Hematopoietic multipotent progenitor cell treated with erythropoietin and hydrocortisone succinate and interleukin-3 and kit ligand, for 8 days (in vitro differentiated cells): ENCODE measurements at regions not wholly inside any gene's neighbourhood (a gene's known extent, or its start where the extent isn't known, plus 50 kb on each side); places are given as distances from the start of the nearest gene placed in this dataset.
A peak's percentile ranks its signal among the peaks of the same experiment; 100 is the strongest.

Source experiments
- DNase-seq: peaks from one replicate; pipeline ENCODE4 v3.0.0-alpha.2; 2015

DNA sequence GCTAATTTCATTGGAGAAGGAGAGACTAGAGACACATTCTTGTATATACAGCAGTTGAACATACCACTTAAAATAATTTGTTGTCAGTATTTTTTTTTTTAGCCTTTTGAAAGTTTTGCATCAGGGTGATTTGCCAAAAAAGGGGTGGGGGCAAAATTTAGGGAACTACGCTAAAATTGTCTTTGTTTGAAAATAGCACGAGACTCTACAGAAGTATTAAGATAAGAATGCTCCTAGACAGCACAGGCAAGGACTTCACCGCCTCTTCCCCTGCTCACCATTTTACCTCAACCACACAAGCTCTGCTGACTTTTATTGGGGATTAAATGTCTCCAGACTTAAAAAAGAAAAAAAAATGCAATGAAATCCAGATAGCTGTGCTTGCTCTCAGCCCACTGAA lies 236.1 kb upstream of the USP25 start:
- DNase-seq = no peak

- DNase-seq = no peak
Measured at GRCh38 chr21:15494481-15494880, 235.3 kb upstream of the USP25 start.

DNA sequence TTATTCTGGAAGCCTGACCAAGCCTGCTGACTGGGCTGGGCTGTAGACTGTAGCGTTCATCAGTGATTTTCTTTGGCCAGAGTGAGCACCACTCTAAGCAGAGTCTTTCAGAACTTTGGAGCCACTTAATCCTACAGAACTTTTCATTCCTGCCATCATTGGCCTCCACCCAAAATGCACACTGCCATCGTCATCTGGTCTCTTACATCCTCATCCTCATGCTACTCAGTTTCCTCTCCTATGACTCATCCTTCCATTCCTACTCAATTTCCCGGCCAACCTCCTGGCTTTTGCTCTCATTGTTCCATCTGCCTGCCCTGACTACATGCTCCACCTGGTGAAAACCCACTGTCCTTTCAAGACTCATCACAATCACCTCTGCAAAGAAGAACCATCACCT lies 233.8 kb upstream of the USP25 start:
- DNase-seq = no peak

GRCh38 chr21:15496911-15497310 lies 232.9 kb upstream of the USP25 start:
- no peak for DNase-seq

DNA sequence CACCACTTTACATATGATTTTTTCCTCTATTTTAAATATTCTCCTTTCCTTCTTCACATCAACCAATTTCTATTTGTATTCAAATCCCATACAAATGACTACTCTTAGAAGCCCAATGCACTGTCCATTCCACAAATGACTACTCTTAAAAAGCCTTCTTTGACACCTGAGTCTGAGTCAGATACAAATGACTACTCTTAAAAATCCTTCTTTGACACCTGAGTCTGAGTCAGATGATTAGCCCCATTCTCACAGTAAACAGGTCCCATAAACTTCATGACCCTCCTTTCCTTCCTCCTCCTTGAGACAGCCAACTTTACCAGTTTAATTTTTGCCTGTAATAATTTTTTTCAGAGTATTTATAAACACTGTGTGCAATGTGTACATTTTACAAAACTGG lies 231.3 kb upstream of the USP25 start:
- DNase-seq = no peak

DNA sequence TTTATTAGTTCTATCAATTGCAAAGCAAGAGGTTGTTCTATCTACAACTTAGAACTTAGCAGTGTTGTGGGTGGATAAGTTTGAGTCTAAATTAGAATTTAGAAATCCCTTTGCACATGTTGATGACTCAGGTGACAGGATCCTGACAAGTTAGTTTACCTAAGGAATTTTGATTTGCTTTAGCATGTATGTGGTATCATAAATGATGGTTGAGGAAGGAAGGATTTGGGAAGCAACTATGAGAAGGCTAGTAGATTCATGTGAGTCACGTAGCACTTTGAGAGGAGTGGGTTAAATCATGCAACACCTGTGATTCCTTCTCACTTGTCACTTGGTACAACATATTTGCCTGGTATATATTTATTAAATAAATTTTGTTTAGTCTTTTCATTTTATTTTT lies 223.7 kb upstream of the USP25 start:
- no peak for DNase-seq

GRCh38 chr21:15508554-15508953 lies 221.2 kb upstream of the USP25 start:
- no peak for DNase-seq

DNA sequence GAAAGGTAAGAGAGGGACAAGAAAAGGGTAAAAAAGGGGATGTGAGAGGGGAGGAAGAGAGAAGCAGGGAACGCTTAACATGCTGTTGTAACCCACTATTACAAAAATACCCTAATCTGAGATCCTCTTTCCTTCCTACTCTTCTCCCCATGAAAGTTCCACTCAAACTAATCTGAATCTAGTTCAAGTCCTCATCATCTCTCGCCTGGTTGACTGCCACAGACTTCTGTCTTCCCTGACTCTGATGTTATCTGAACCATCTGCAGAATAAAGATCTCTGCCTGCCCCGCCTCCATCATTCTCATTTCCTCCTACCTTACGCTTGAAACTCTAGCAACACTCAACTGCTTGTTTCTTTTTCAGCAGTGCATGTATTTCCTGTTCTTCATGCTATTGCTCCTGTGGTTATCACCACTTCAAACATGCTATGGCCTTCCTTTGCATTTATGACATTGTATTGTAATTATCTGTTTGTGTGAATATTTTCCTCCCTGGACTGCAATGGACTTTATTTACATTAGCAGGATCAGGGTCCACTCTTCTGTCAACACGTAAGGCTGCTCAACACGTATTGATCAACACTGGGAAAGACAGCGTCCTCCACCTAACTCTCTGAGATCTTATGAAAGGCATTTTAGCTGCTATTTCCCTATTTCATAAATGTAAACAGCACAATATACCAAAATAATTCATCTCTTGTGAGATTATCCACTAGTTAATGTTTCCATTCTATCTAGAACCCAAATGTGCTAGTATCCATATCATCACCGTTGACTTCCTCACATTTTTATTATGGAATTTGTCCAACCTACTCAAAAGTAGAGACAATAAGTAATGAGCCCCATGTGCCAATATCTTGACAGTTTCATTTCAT lies 215.5 kb upstream of the USP25 start:
- DNase-seq = no peak

DNA sequence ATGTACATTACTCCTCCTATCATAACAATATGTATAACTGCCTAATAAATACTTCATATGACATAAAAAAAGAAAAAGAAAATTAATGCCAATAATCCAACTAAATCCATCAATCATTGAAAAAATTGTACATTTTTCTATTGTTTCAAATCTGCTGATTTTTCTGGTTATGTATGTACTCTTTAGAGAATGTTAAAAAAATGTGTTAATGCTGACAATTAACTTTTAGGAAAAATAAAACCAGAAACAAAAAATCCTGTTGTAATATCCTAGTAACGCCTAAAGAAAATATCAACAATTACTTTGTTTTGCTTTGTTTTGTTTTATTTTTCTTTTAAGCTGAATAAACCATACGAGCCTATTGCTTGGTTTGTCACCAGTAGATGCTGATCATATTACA lies 213.9 kb upstream of the USP25 start:
- no peak for DNase-seq

GRCh38 chr21:15517394-15517793 lies 212.4 kb upstream of the USP25 start:
- no peak for DNase-seq

DNA sequence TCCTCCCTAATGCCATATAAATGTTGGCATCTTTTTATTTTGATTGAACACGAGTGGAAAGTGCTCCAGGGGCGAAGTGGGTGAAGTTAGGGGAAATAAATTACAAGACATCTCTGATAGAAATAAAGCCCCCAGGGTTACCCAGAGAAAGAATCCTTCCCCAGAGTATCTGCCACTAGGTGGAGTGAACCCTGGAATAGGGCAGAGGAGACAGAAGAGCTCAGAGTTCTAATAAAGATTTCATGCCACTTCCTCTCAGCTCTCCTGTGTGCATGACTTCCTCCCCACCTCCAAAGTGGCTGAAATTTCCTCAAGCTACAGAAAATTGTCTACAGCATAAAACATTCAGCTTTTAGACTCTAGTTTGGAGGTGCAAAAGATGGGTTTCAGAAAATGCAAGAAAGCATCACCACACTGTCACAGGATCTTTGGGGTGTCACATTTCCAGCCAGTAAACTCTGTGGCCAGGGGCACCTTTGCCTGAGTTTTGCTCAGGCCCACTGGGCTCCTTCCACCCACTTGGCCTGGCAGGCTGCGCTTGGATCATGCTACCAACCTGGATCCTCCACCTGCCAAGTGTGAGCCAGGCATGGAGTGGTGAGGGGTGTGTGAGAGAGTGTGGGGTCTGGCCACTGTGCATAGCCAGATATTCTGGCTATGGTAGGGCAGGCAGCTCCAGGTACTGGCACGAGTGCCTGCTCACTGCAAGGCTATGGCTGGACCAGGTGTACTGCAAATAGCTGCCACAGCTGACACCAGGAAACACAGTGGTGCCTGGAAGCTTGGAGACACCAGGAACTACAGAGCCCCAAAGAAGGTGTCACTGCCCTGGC lies 208.8 kb upstream of the USP25 start:
- peak; percentile 3 for DNase-seq

- no peak for DNase-seq
Measured at GRCh38 chr21:15521644-15522001, 208.2 kb upstream of the USP25 start.

DNA sequence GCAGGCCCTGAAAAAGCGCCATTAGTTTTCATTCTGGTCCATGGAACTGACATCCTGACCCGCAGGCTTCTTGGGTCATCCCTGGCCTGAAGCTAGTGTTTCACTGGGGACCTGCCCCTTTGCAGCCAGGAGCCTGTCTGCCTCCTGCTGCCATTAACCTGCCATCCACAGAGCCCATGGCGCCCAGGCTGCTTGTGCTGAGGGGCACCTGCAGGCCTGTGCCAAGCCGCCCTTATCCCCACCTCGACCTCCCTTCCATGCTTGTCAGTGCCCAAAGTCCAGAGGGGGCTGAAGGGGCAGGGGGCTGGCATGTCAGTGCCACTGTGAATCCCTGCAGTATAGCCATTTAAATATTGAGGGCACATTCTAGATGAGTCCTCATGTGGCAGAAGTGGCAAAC lies 207.6 kb upstream of the USP25 start:
- no peak for DNase-seq

- DNase-seq = no peak
Measured at GRCh38 chr21:15524855-15525254, 204.9 kb upstream of the USP25 start.

DNA sequence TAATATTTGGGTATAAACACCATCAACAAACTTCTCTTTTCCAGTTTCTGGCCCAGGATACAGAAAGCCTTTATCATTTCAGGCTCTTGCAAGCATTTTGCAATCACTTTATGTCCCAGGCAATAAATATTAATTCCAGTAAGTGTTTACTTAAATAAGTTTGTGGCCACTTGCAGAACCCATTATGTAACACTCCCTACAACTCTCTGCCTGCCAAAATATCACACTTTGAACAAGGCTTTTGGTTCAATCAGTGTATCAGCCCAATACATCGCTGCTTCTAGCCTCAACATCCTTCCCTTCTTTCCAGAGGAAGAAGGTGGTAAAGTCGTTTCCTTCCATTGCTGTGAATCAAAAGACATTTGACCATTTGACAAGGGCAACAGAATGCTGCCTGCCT lies 203.0 kb upstream of the USP25 start:
- no peak for DNase-seq

GRCh38 chr21:15528346-15528745 lies 201.4 kb upstream of the USP25 start:
- no peak for DNase-seq

- DNase-seq = no peak
Measured at GRCh38 chr21:15531986-15532385, 197.8 kb upstream of the USP25 start.

- DNase-seq = no peak
Measured at GRCh38 chr21:15533618-15534017, 196.2 kb upstream of the USP25 start.

DNA sequence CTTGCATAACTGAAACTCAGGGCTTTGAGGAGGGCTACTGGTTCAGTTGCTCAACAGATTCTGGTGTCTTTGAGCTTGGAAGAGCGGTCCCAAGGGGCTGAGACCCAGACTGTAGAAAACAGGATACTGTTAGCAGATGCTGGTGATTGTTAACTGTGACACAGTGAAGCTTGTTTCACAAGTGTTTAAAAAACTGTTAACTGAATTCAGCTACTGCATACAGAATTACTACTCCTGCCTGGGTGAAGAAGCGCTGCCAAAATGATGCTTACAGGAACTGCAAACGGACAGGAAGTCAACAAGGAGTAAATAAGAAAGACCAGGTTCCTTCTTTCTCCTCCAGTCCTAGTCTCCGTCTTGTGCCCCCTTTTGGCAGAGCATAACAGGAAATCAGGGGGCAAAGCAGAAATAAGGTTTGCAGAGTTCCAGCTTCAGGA lies 195.3 kb upstream of the USP25 start:
- DNase-seq = no peak

GRCh38 chr21:15539376-15539775 lies 190.4 kb upstream of the USP25 start:
- DNase-seq = no peak

DNA sequence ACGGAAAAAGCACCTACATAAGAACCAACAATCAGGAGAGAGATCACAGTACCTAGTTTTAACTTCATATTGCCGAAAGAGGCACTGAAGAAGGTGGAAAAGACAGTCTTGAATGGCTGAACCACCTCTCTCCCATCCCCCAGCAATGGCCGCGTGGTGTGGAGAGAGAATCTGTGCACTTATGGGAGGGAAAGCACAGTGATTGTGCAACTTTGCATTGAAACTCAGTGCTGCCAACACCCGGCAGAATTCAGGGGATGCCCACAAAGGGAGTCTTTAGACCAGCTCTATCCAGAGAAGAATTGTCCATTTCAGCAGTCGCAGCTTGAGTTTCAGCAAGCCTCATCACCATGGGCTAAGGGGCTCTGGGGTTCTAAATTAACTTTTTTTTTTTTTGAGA lies 186.3 kb upstream of the USP25 start:
- DNase-seq = no peak

DNA sequence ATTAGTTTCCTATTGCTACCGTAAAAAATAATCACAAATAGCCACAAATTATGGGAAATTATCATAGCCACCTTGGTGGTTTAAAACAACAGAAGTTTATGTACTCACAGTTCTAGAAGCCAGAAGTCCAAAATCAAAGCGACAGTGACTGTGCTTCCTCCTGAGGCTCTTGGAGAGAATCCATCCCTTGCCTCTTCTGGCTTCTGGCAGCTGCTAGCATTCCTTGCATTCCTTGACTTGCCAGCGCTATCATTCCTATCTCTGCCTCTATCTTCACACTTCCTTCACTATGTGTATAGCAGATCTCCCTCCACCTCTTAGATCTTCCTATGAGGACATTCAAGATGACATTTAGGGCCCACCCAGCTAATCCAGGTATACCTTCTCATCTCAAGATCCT lies 180.1 kb upstream of the USP25 start:
- no peak for DNase-seq

- peak; percentile 26 for DNase-seq
Measured at GRCh38 chr21:15552914-15553494, 176.8 kb upstream of the USP25 start.

GRCh38 chr21:15557925-15558324 lies 171.9 kb upstream of the USP25 start:
- no peak for DNase-seq
